ENCODE measurements at regions not wholly inside any gene's neighbourhood (a gene's known extent, or its start where the extent isn't known, plus 50 kb on each side); places are given as distances from the start of the nearest gene placed in this dataset.

GRCh38 chr10:106139915-106140314, 1024.6 kb downstream of the SORCS1 start:
- Histone ChIP-seq H3K27ac (ENCODE audit: control insufficient read depth, insufficient read depth, low read length) (no peak overlapping the region), H3K4me1 (ENCODE audit: control insufficient read depth, extremely low read depth, insufficient read depth, low read length) (no peaks in the 10 kb centered on the region), H3K79me2 (ENCODE audit: control insufficient read depth, insufficient read depth, low read length) (no peaks in the 10 kb centered on the region), H3K9me3 (ENCODE audit: control insufficient read depth, low read depth, low read length) (no peaks in the 10 kb centered on the region), H3K9me1 (ENCODE audit: control insufficient read depth, extremely low read depth, insufficient read depth, low read length) (no peaks in the 10 kb centered on the region), H2AFZ (ENCODE audit: control insufficient read depth, low read length) (no peak overlapping the region), H3K36me3 (ENCODE audit: control insufficient read depth in 2 of 2, extremely low read depth in 1 of 2, insufficient read depth in 2 of 2, low read length in 2 of 2) (no peaks in the 10 kb centered on the region), H3K9ac (ENCODE audit: control insufficient read depth, extremely low read depth, insufficient read depth, low read length) (no peak overlapping the region), H4K20me1 (ENCODE audit: control insufficient read depth, extremely low read depth, insufficient read depth, low read length) (no peaks in the 10 kb centered on the region), H3K4me3 (ENCODE audit: control insufficient read depth in 2 of 3, extremely low read depth in 1 of 3, insufficient read depth in 2 of 3, low read depth in 1 of 3, low read length in 3 of 3) (no peak overlapping the region), H3K27me3 (ENCODE audit: control insufficient read depth, extremely low read depth, insufficient read depth, low read length) (no peaks in the 10 kb centered on the region), H3K4me2 (ENCODE audit: control insufficient read depth, extremely low read depth, insufficient read depth, low read depth, low read length) (no peak overlapping the region)
- DNase-seq (ENCODE audit: low read depth, low spot score), result no peak
- no peak for FAIRE-seq
- TF ChIP-seq, protein P1, sequence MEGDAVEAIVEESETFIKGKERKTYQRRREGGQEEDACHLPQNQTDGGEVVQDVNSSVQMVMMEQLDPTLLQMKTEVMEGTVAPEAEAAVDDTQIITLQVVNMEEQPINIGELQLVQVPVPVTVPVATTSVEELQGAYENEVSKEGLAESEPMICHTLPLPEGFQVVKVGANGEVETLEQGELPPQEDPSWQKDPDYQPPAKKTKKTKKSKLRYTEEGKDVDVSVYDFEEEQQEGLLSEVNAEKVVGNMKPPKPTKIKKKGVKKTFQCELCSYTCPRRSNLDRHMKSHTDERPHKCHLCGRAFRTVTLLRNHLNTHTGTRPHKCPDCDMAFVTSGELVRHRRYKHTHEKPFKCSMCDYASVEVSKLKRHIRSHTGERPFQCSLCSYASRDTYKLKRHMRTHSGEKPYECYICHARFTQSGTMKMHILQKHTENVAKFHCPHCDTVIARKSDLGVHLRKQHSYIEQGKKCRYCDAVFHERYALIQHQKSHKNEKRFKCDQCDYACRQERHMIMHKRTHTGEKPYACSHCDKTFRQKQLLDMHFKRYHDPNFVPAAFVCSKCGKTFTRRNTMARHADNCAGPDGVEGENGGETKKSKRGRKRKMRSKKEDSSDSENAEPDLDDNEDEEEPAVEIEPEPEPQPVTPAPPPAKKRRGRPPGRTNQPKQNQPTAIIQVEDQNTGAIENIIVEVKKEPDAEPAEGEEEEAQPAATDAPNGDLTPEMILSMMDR (optimal IDR thresholded peaks at IDR 0.05 in 1 of 3, IDR thresholded peaks at IDR 0.05 in 1 of 3, conservative IDR thresholded peaks at IDR 0.05 in 1 of 3; ENCODE audit: extremely low read depth in 1 of 3, insufficient read depth in 2 of 3, low read length in 3 of 3), result no peak
- TF ChIP-seq EZH2 (IDR thresholded peaks at IDR 0.05; ENCODE audit: low read length), result no peak
- dilution Hi-C loops (cut with MboI; ENCODE audit: extremely low pct_ligation_motif_present, low sequenced_read_pairs), result no loop called here

DNA sequence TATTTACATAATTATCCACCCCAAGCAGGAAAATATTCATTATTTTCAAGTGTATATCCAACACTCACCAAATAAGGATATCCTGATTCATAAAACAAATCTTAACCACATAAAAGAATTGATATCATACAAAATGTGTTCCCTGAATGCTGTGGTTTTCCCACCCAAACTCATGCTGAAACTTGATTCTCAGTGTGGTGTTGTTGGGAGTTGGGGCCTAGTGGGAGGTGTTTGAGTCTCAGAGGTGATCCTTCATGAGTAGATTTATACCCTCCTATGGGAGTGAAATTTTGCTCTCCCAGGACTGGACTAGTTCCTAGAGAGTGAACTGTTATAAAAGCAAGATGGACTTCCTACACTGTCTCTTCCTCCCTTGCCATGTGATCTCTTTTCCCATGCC, 1028.3 kb downstream of the SORCS1 start:
- DNase-seq (ENCODE audit: low read depth, low spot score), result no peak
- Histone ChIP-seq H3K27ac (ENCODE audit: control insufficient read depth, insufficient read depth, low read length) (no peak overlapping the region), H3K27me3 (ENCODE audit: control insufficient read depth, extremely low read depth, insufficient read depth, low read length) (no peaks in the 10 kb centered on the region), H3K36me3 (ENCODE audit: control insufficient read depth in 2 of 2, extremely low read depth in 1 of 2, insufficient read depth in 2 of 2, low read length in 2 of 2) (no peaks in the 10 kb centered on the region), H3K9me3 (ENCODE audit: control insufficient read depth, low read depth, low read length) (no peaks in the 10 kb centered on the region), H3K79me2 (ENCODE audit: control insufficient read depth, insufficient read depth, low read length) (no peaks in the 10 kb centered on the region), H3K9me1 (ENCODE audit: control insufficient read depth, extremely low read depth, insufficient read depth, low read length) (no peaks in the 10 kb centered on the region), H3K4me1 (ENCODE audit: control insufficient read depth, extremely low read depth, insufficient read depth, low read length) (no peaks in the 10 kb centered on the region), H2AFZ (ENCODE audit: control insufficient read depth, low read length) (no peak overlapping the region), H3K9ac (ENCODE audit: control insufficient read depth, extremely low read depth, insufficient read depth, low read length) (no peak overlapping the region), H4K20me1 (ENCODE audit: control insufficient read depth, extremely low read depth, insufficient read depth, low read length) (no peaks in the 10 kb centered on the region), H3K4me2 (ENCODE audit: control insufficient read depth, extremely low read depth, insufficient read depth, low read depth, low read length) (no peak overlapping the region), H3K4me3 (ENCODE audit: control insufficient read depth in 2 of 3, extremely low read depth in 1 of 3, insufficient read depth in 2 of 3, low read depth in 1 of 3, low read length in 3 of 3) (no peak overlapping the region)
- dilution Hi-C loops (cut with MboI; ENCODE audit: extremely low pct_ligation_motif_present, low sequenced_read_pairs), result no loop called here
- TF ChIP-seq, protein P1 (optimal IDR thresholded peaks at IDR 0.05 in 1 of 3, IDR thresholded peaks at IDR 0.05 in 1 of 3, conservative IDR thresholded peaks at IDR 0.05 in 1 of 3; ENCODE audit: extremely low read depth in 1 of 3, insufficient read depth in 2 of 3, low read length in 3 of 3), result no peak
- TF ChIP-seq EZH2 (IDR thresholded peaks at IDR 0.05; ENCODE audit: low read length), result no peak
- FAIRE-seq, result no peak

Data from keratinocyte (primary cell).